A673 (cell line): ENCODE measurements at regions not wholly inside any gene's neighbourhood (a gene's known extent, or its start where the extent isn't known, plus 50 kb on each side); places are given as distances from the start of the nearest gene placed in this dataset.
A peak's percentile ranks its signal among the peaks of the same experiment; 100 is the strongest.

Experiments used
- BruUV-seq: library from RNA; stranded (reverse); fragments of 400-500 nt; replicated peaks from 2 replicates; lab custom pipeline; 2021; lab: Mats Ljungman, UMichigan
- CTCF ChIA-PET: fragments of 300-600 bp; sonication (Branson Sonifier 250); formaldehyde crosslinking; loops from one replicate; lab custom pipeline; 2022; ENCODE audit warnings: antibody characterized with exemption; lab: Charles Lee
- POLR2A ChIA-PET: fragments of 300-600 bp; sonication (Branson Sonifier 250); formaldehyde crosslinking; loops from one replicate; lab custom pipeline; 2022; ENCODE audit warnings: antibody characterized with exemption; ENCODE audit not compliant: low non-redundant PET; lab: Charles Lee
- DNase-seq: peaks from one replicate; pipeline ENCODE4 v3.0.0-alpha.2; 2015; ENCODE audit warnings: low spot score
- H3K27ac ChIP-seq: fragments of 200-600 bp; sonication (generic); 2 replicates; pipeline ENCODE4 v1.5.1; 2016; ENCODE audit warnings: mixed run types, low read depth, mild to moderate bottlenecking, mixed read lengths, antibody characterized with exemption, low read length; ENCODE audit not compliant: poor library complexity, severe bottlenecking
- H3K27me3 ChIP-seq: fragments of 200-600 bp; sonication (generic); replicated peaks from 2 replicates; pipeline ENCODE4 v1.6.1; 2017; ENCODE audit warnings: mixed run types, low read depth, mild to moderate bottlenecking, mixed read lengths, antibody characterized with exemption, low read length; ENCODE audit not compliant: insufficient read depth, poor library complexity
- H3K36me3 ChIP-seq: fragments of 200-600 bp; sonication (generic); 2 replicates; pipeline ENCODE4 v1.6.1; 2016; ENCODE audit warnings: mixed run types, mild to moderate bottlenecking, mixed read lengths, antibody characterized with exemption, low read length; ENCODE audit not compliant: insufficient read depth, poor library complexity, severe bottlenecking
- H3K4me1 ChIP-seq: fragments of 200-600 bp; sonication (generic); 2 replicates; pipeline ENCODE4 v1.6.1; 2017; ENCODE audit warnings: mixed run types, mild to moderate bottlenecking, mixed read lengths, antibody characterized with exemption, low read length; ENCODE audit not compliant: insufficient read depth, poor library complexity, severe bottlenecking
- H3K4me3 ChIP-seq: fragments of 200-600 bp; sonication (generic); 2 replicates; pipeline ENCODE4 v1.5.1; 2016; ENCODE audit warnings: low read depth, mixed run types, mild to moderate bottlenecking, mixed read lengths, low read length; ENCODE audit not compliant: poor library complexity, severe bottlenecking
- H3K9me3 ChIP-seq: fragments of 200-600 bp; sonication (generic); 2 replicates; pipeline ENCODE4 v1.6.1; 2016; ENCODE audit warnings: mixed run types, low read depth, mild to moderate bottlenecking, mixed read lengths, antibody characterized with exemption, low read length; ENCODE audit not compliant: poor library complexity, severe bottlenecking
- CTCF ChIP-seq: fragments of 300-800, 200-600 bp; sonication (generic); conservative IDR thresholded peaks from 2 replicates; pipeline ENCODE4 v1.5.1; 2017; ENCODE audit warnings: low read depth, mild to moderate bottlenecking, antibody characterized with exemption, low read length, moderate library complexity, mixed read lengths
- EZH2 ChIP-seq: fragments of 200-600 bp; sonication (generic); IDR thresholded peaks from 2 replicates; pipeline ENCODE4 v1.6.1; 2017; ENCODE audit warnings: borderline replicate concordance, low read depth, mild to moderate bottlenecking, mixed read lengths, antibody characterized with exemption, low read length; ENCODE audit not compliant: poor library complexity, severe bottlenecking
- intact Hi-C: fragments of 100-400 bp; cut with micrococcal nuclease; formaldehyde crosslinking; loops from one replicate; pipeline ENCODE4 v1.10.0; 2022; ENCODE audit not compliant: unreplicated experiment

- BruUV-seq = no TSS peak
- no peak for DNase-seq
- peaks cover 5% of the 10 kb centered on the region for H3K9me3 ChIP-seq
- no peaks in the 10 kb centered on the region for H3K36me3 ChIP-seq
- POLR2A ChIA-PET = no interaction called here
- no peak for TF ChIP-seq EZH2
- TF ChIP-seq CTCF = no peak
- no peak overlapping the region for H3K4me3 ChIP-seq
- H3K27me3 ChIP-seq = no peaks in the 10 kb centered on the region
- intact Hi-C loops = no loop called here
- CTCF ChIA-PET = no interaction called here
- no peak overlapping the region for H3K27ac ChIP-seq
- peaks cover 13% of the 10 kb centered on the region for H3K4me1 ChIP-seq
Observed at GRCh38 chr6:147758303-147758702, 249.8 kb downstream of the SAMD5 start.

- Histone ChIP-seq H3K4me1 (peaks cover 13% of the 10 kb centered on the region), H3K36me3 (no peaks in the 10 kb centered on the region), H3K27ac (no peak overlapping the region), H3K4me3 (no peak overlapping the region), H3K27me3 (no peaks in the 10 kb centered on the region), H3K9me3 (peaks cover 5% of the 10 kb centered on the region)
- ChIA-PET POLR2A (no interaction called here), CTCF (no interaction called here)
- DNase-seq = peak; percentile 27
- intact Hi-C loops = no loop called here
- no TSS peak for BruUV-seq
- TF ChIP-seq EZH2 (no peak), CTCF (no peak)
Observed at GRCh38 chr6:147759093-147759492, 250.6 kb downstream of the SAMD5 start.

GRCh38 chr6:147759536-147759935 is 251.0 kb downstream of the SAMD5 start:
- ChIA-PET POLR2A (no interaction called here), CTCF (no interaction called here)
- Histone ChIP-seq H3K27me3 (no peaks in the 10 kb centered on the region), H3K27ac (no peak overlapping the region), H3K9me3 (peaks cover 5% of the 10 kb centered on the region), H3K4me1 (peaks cover 13% of the 10 kb centered on the region), H3K36me3 (no peaks in the 10 kb centered on the region), H3K4me3 (no peak overlapping the region)
- DNase-seq = no peak
- BruUV-seq = no TSS peak
- intact Hi-C loops = no loop called here
- TF ChIP-seq EZH2 (no peak), CTCF (no peak)
